Lung (tissue), 11 donors: ENCODE measurements at regions not wholly inside any gene's neighbourhood (a gene's known extent, or its start where the extent isn't known, plus 50 kb on each side); places are given as distances from the start of the nearest gene placed in this dataset.

Experiments used
- ATAC-seq: fragments of 200-7000 bp; cut with Tn5 transposase; one replicate; pipeline ENCODE4 v1.9.1; 2020; ENCODE audit warnings: moderate number of reproducible peaks; ENCODE audit not compliant: insufficient read depth, low FRiP score
- DNase-seq, 3 donors: peaks; one replicate each; pipeline ENCODE4 v3.0.0-alpha.2; 2013 to 2017
- H3K27ac ChIP-seq, 2 donors: one replicate each; pipeline ENCODE4 v1.5.1; 2013; ENCODE audit warnings: mild to moderate bottlenecking in 2 of 2, moderate library complexity in 2 of 2, control low read depth in 1 of 2, inconsistent platforms in 1 of 2, low read depth in 1 of 2, low read length in 1 of 2
- H3K27me3 ChIP-seq, 3 donors: one replicate each; pipeline ENCODE4 v1.5.1; 2013; ENCODE audit warnings: low read length in 2 of 3; ENCODE audit not compliant: control insufficient read depth in 3 of 3, insufficient read depth in 3 of 3
- H3K36me3 ChIP-seq, 4 donors: one replicate each; pipeline ENCODE4 v1.5.1; 2013; ENCODE audit warnings: low read length in 4 of 4, mild to moderate bottlenecking in 1 of 4, moderate library complexity in 1 of 4; ENCODE audit not compliant: control insufficient read depth in 4 of 4, insufficient read depth in 4 of 4
- H3K4me1 ChIP-seq, 5 donors: one replicate each; pipeline ENCODE4 v1.5.1; 2013; ENCODE audit warnings: low read length in 5 of 5, mild to moderate bottlenecking in 2 of 5, moderate library complexity in 1 of 5; ENCODE audit not compliant: control insufficient read depth in 5 of 5, insufficient read depth in 5 of 5
- H3K4me3 ChIP-seq: one replicate; pipeline ENCODE4 v1.5.1; 2013; ENCODE audit warnings: mild to moderate bottlenecking, control low read depth, moderate library complexity
- H3K9ac ChIP-seq, 2 donors: one replicate each; pipeline ENCODE4 v1.5.1; 2013; ENCODE audit warnings: low read length in 2 of 2, control low read depth in 1 of 2; ENCODE audit not compliant: insufficient read depth in 1 of 2
- H3K9me3 ChIP-seq, 4 donors: one replicate each; pipeline ENCODE4 v1.5.1; 2013; ENCODE audit warnings: low read length in 3 of 4, mild to moderate bottlenecking in 1 of 4, moderate library complexity in 1 of 4; ENCODE audit not compliant: control insufficient read depth in 4 of 4, insufficient read depth in 3 of 4
- CTCF ChIP-seq: IDR thresholded peaks from 2 replicates; pipeline ENCODE4 v1.5.1; 2012; ENCODE audit warnings: mild to moderate bottlenecking; ENCODE audit errors: control extremely low read depth, extremely low read depth
- WGBS, 2 donors: extraction: QIAGEN DNeasy Blood & Tissue Kit; methylation state at CpG; one replicate each; pipeline ENCODE4 v1.1.7; 2013; 5-methylcytosine and 5-hydroxymethylcytosine counted together
- donor health status: control.
- donor health status: control.
- donor health status: Bipolar disorder and iron deficiency.
- donor health status: healthy.
- donor health status: DM: yes; HTN: yes; CAD: no.

GRCh38 chrX:39752815-39753214 lies 344.9 kb downstream of the BCOR start:
- 46 to 71% methylated on average over 9 of the region's 9 CpGs for WGBS, 2 donors
- Histone ChIP-seq H3K4me1 (peaks cover 0 to 3% (median 0%) of the 10 kb centered on the region in 5 donors), H3K27me3 (peaks cover 0 to 4% (median 2%) of the 10 kb centered on the region in 3 donors), H3K9me3 (peaks cover 0 to 4% (median 1%) of the 10 kb centered on the region in 4 donors), H3K27ac (peak overlapping the region in 1 of 2 donors; percentile 26), H3K36me3 (no peaks in the 10 kb centered on the region), H3K4me3 (no peak overlapping the region), H3K9ac (no peak overlapping the region)
- no peak for TF ChIP-seq CTCF
- DNase-seq (peak; percentile 60 to 79 (median 62)), ATAC-seq (no peak)

- H3K27me3 ChIP-seq, result peaks cover 0 to 7% (median 2%) of the 10 kb centered on the region in 3 donors
- TF ChIP-seq CTCF, result no peak
- WGBS, 2 donors, result 79% methylated on average over 8 of the region's 8 CpGs
- H3K9me3 ChIP-seq, result peaks cover 0 to 4% (median 1%) of the 10 kb centered on the region in 4 donors
- no peak overlapping the region for H3K4me3 ChIP-seq
- no peak overlapping the region for H3K27ac ChIP-seq
- ATAC-seq, result no peak
- no peak overlapping the region for H3K9ac ChIP-seq
- peaks cover 0 to 3% (median 0%) of the 10 kb centered on the region in 5 donors for H3K4me1 ChIP-seq
- no peaks in the 10 kb centered on the region for H3K36me3 ChIP-seq
- DNase-seq, result no peak
These were observed 344.3 kb downstream of the BCOR start for GRCh38 chrX:39753293-39753996.

GRCh38 chrX:39755143-39756032 lies 342.4 kb downstream of the BCOR start:
- Histone ChIP-seq H3K4me1 (peaks cover 0 to 13% (median 3%) of the 10 kb centered on the region in 5 donors), H3K27me3 (peaks cover 0 to 7% (median under 1%) of the 10 kb centered on the region in 3 donors), H3K27ac (peak overlapping the region in 1 of 2 donors; percentile 30), H3K36me3 (no peaks in the 10 kb centered on the region), H3K4me3 (no peak overlapping the region), H3K9ac (no peak overlapping the region), H3K9me3 (peaks cover 0 to 2% (median 1%) of the 10 kb centered on the region in 4 donors)
- no peak for TF ChIP-seq CTCF
- ATAC-seq, result no peak
- DNase-seq, result peak; percentile 60 to 75 (median 69)
- 76 to 81% methylated on average over 19 to 25 of the region's 25 CpGs for WGBS, 2 donors
